ENCODE measurements at regions not wholly inside any gene's neighbourhood (a gene's known extent, or its start where the extent isn't known, plus 50 kb on each side); places are given as distances from the start of the nearest gene placed in this dataset.

DNA sequence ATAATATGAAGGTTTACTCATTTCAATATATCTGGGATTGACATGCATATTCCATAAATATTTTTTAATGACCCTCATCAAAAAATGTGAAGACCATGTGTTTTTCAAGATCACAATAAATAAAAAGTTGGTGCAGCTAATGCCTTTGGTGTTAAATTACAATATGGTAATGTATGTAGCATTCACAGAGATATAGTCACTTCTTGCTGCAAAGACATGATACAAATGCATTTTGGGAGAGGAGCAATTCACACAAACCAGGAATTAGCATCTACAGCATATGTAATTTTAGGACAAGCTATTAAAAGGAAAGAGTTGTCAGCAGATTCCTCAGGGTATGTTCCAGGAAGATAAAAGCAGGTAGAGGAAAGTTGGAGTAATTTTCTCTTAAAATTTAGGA, 734.5 kb upstream of the HTR2C start (continued):
- TF ChIP-seq, protein P1, sequence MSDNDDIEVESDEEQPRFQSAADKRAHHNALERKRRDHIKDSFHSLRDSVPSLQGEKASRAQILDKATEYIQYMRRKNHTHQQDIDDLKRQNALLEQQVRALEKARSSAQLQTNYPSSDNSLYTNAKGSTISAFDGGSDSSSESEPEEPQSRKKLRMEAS (IDR thresholded peaks at IDR 0.05) = no peak
- TF ChIP-seq NRF1 (IDR thresholded peaks at IDR 0.05; ENCODE audit: low read depth, low read length) (no peak), SAP30 (IDR thresholded peaks at IDR 0.05; ENCODE audit: insufficient read depth, insufficient replicate concordance, low read length) (no peak), POLR2AphosphoS5 (IDR thresholded peaks at IDR 0.05; ENCODE audit: low read depth, low read length) (no peak), HDAC2 (IDR thresholded peaks at IDR 0.05; ENCODE audit: borderline replicate concordance in 1 of 2, low read depth in 2 of 2, low read length in 2 of 2) (no peak), GABPA (IDR thresholded peaks at IDR 0.05; ENCODE audit: borderline replicate concordance, insufficient read depth, low read length) (no peak), RAD21 (IDR thresholded peaks at IDR 0.05 in 1 of 2, conservative IDR thresholded peaks at IDR 0.05 in 1 of 2; ENCODE audit: low read depth in 2 of 2, low read length in 2 of 2) (no peak), SIX5 (IDR thresholded peaks at IDR 0.05; ENCODE audit: low read depth, low read length) (no peak)
- TF ChIP-seq, protein P2, sequence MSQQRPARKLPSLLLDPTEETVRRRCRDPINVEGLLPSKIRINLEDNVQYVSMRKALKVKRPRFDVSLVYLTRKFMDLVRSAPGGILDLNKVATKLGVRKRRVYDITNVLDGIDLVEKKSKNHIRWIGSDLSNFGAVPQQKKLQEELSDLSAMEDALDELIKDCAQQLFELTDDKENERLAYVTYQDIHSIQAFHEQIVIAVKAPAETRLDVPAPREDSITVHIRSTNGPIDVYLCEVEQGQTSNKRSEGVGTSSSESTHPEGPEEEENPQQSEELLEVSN (IDR thresholded peaks at IDR 0.05) = no peak
- TF ChIP-seq, protein P3, sequence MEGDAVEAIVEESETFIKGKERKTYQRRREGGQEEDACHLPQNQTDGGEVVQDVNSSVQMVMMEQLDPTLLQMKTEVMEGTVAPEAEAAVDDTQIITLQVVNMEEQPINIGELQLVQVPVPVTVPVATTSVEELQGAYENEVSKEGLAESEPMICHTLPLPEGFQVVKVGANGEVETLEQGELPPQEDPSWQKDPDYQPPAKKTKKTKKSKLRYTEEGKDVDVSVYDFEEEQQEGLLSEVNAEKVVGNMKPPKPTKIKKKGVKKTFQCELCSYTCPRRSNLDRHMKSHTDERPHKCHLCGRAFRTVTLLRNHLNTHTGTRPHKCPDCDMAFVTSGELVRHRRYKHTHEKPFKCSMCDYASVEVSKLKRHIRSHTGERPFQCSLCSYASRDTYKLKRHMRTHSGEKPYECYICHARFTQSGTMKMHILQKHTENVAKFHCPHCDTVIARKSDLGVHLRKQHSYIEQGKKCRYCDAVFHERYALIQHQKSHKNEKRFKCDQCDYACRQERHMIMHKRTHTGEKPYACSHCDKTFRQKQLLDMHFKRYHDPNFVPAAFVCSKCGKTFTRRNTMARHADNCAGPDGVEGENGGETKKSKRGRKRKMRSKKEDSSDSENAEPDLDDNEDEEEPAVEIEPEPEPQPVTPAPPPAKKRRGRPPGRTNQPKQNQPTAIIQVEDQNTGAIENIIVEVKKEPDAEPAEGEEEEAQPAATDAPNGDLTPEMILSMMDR (IDR thresholded peaks at IDR 0.05; ENCODE audit: control extremely low read depth in 1 of 3, insufficient read depth in 1 of 3, low read depth in 1 of 3, low read length in 3 of 3) = no peak
